ACHN (cell line): ENCODE measurements at regions not wholly inside any gene's neighbourhood (a gene's known extent, or its start where the extent isn't known, plus 50 kb on each side); places are given as distances from the start of the nearest gene placed in this dataset.

ENCODE experiments used
- DNase-seq: peaks from one replicate; pipeline ENCODE4 v3.0.0-alpha.2; 2015
- in situ Hi-C: cut with HindIII; loops from 2 replicates; pipeline ENCODE4 v1.10.0; 2017; ENCODE audit warnings: low sequenced_read_pairs, low pct_ligation_motif_present, low pct_unique_long_range_greater_than_20kb

DNA sequence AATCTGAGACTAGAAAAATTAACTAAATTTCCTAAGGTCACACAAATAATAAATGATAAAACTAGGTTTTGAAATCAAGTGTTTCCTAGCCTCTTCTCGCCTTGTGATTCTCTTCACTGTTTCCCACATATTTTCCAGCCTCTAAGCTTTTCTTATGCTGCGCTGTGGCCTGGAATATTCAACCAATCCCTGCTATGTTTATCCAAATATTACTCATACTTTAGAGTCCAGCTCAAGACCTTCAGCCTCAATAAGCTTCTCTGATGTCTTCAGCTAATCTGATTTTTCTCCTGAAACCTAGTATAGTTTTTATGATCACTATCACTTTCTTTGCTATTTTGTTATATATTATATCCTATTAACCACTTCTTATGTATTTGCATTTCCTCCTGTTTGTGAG is 303.1 kb upstream of the CDH6 start:
- in situ Hi-C loops = no loop called here
- no peak for DNase-seq

DNA sequence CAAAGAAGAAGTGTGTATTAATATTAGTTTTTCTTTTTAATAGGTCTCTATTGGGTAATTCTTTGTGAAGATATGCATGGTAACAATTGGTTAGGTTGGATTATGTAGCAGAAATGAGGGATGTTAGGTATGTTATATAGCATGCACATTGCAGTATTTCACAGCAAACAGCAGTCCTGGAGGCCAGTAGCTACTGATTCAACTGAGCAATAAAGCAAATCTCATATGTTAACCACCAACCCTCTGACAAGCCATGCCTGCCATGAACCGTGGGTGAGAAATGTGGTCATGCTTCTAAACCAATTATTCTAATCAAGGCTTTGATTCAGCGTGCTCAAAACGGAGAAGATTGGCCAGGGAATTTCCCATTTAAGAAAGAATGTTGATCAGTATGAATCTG is 313.0 kb upstream of the CDH6 start:
- DNase-seq = no peak
- in situ Hi-C loops = no loop called here

DNA sequence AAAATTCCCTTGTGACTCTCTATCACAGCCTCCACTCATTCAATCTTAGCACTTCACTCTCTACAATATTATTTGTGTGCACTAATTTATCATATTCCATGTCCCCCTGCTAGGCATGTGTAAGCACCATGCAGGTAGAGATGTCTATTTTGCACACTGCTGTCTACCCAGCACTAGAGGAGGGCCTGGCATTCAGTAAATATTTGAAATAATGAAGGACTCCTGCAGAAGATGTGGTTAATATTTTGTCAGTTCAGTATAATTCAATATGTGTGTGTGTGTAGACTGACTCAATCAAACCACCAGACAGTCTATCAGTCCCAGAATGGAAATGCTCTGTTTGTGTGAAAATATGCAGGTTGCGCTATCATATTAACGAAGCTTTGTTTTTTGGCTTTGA is 313.6 kb upstream of the CDH6 start:
- no peak for DNase-seq
- in situ Hi-C loops = no loop called here

DNA sequence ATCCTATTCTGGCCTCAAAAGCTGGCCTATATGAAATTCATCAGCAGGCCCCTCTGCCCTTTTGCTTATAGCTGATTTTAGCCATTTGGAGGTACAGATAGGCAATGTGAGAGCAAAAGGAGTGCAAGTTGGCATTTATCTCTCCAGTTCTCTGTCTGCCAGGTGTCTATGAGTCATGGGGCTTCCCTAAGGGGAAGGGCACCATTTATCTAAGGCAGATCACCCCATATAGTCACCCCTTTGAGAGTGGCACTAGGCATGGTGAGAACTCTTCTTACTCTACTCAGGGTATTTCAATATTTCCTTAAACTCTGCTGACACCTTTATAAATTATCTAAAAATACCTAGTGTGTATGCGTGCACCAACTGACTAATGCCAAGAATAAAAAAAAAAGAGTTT is 314.7 kb upstream of the CDH6 start:
- DNase-seq = no peak
- in situ Hi-C loops = no loop called here

DNA sequence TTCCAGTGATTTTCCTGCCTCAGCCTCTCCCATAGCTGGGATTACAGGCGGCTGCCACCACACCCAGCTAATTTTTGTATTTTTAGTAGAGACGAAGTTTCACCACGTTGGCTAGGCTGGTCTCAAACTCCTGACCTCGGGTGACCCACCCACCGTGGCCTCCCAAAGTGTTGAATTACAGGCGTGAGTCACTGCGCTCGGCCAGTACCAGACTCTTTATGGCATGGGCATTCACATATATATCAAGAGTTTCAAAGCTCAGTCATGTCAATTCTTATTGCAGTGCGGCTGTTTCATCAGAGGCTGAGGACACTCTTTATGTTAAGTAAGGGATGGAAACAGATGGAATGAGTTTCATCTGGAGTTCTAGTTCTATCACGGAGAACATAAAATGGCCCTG is 315.2 kb upstream of the CDH6 start:
- in situ Hi-C loops = no loop called here
- DNase-seq = no peak

DNA sequence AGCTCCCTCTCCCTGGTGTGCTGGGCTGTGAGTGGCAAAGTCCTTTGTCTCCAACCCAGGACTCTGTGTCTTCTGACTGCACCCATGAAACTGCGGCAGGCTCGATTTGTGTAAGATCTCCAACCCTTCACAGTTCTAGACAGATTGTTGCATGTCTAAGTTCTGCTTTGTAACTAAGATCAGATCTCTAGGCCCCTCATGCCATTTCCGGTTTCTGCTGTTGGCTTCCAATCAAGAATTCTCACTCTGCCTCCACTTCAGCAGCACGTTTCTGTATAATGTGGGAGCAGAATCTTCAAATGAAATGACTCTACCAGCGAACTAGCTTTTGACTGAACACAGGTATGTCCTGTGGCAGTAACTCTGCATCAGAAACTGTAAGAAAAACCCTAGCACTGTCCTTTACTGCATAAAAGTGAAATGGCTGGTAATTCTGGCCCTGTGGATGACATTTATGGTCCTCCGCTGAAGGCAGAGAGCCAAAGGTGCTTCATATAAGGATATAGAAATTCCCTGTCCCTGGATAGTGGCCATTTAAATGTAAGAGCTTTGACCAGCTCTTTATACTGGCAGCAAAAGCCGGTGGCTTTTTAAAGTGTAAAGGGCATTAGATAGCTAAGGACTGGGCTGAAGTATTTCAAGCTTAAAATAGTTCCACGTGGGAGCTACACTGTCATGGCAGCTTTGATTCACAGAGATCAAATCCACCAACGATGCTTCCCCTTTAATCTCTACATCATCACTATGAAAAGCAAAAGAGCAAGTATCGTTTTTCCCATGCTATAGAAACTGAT is 319.0 kb upstream of the CDH6 start:
- in situ Hi-C loops = no loop called here
- DNase-seq = no peak

DNA sequence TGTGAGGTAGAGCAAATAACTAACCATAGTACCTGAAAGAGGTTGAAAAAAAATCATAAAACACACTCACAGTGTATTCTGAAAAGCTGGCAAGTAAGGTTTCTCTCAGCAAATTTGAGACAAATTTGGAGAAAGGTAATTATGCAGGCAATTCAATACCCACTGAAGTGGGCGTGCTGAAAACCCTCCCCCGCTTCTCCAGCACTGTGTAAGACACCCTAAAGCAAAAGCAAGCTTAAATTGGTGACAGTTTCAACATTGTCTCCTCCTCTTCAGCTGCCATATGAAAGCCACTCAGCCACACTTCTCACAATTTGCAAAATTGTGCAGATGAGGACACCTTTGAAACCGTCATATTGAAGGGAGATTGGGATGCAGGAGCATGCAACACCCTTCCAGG is 322.3 kb upstream of the CDH6 start:
- in situ Hi-C loops = no loop called here
- DNase-seq = no peak

DNA sequence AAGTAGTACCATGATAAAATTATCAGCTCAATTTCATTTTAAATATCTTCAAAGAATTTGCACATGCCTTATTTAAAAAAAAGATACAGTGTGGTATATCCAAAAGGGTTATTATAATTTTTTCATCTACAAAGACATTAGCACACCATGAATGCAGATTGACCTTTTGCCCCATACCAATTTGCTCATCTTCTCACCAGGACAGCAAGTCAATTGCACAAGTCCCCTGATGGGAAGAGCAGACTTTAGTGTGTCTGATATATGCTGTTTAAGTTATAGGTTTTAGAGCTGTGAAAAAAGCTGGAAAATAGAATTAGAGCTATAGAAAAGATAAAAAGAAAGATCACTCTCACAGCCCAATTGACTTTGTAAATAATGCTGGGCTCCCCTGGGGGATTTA is 325.8 kb upstream of the CDH6 start:
- in situ Hi-C loops = no loop called here
- no peak for DNase-seq

DNA sequence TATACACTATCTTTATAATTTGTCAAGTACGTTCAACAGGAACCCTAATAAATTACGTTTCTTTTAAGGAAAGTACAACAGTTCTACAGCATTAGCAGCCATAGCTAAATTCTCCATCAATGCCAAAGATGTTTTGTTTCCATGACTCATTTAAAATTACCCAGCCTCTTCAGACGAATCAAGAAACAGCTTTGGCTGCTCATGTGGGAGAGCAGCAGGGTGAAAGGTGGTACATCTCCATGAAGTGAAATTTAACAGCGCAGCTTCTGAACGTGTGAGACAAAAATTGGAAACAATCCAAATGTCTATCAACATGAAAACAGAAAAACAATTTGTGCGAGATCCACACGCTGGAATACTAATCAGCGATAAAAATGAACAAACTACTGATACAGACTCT is 327.3 kb upstream of the CDH6 start:
- in situ Hi-C loops = no loop called here

DNA sequence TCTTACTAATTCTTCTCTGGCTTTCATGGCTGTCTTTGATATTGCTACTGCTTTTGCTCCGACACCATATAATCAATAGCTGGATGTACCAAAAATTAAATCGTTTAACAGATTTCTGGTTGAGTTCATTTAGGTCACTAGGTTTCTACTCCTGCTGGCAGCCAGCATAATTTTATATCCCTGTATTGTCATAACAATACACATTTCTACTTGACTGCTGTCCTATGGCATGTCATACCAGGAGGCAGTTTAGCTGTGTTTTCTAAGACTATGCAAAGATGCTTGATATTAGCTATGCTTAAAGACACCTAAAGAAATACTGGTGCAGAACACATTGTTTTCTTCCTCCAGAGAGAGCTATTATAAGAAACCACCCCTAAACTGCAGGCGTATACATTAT is 337.2 kb upstream of the CDH6 start:
- in situ Hi-C loops = no loop called here
- no peak for DNase-seq

More for the DNA sequence above, 327.3 kb upstream of the CDH6 start:
- DNase-seq = no peak

DNA sequence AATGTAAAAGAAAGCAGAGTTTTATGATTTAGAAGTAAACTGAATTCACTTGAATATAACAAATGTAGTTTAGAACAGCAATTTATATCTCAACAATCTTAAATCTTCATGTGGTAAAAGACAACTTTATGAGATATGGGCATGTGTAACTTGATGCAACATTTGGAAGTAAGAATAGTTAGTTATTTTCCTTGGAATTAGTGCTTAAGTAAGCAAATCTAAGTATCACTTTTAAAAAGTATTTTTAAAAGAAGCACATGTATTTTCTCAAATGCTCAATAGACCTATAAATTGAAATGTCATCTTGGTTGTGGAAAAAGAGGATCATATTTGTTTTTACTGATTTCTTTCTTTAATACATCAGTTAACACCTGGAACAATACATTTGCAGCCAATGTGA is 340.3 kb upstream of the CDH6 start:
- no peak for DNase-seq
- in situ Hi-C loops = no loop called here

DNA sequence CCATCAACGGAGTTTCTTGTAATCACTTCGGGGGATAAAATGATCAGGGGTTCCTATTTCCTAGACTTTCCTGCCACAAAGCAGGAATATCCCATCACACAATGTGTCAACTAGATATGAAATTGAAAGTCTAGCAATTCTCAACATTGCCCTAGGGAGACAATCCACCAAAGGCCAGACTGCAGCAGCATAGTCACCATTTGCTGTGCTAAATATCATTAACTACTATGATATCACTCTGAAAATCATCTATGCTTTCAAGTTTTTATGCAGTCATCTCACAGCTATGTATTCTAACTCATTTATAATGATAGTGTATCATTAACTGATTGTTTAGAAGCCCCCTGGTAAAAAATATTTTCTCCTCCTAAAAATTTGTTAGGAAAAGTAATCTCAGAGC is 342.6 kb upstream of the CDH6 start:
- DNase-seq = no peak
- in situ Hi-C loops = no loop called here

DNA sequence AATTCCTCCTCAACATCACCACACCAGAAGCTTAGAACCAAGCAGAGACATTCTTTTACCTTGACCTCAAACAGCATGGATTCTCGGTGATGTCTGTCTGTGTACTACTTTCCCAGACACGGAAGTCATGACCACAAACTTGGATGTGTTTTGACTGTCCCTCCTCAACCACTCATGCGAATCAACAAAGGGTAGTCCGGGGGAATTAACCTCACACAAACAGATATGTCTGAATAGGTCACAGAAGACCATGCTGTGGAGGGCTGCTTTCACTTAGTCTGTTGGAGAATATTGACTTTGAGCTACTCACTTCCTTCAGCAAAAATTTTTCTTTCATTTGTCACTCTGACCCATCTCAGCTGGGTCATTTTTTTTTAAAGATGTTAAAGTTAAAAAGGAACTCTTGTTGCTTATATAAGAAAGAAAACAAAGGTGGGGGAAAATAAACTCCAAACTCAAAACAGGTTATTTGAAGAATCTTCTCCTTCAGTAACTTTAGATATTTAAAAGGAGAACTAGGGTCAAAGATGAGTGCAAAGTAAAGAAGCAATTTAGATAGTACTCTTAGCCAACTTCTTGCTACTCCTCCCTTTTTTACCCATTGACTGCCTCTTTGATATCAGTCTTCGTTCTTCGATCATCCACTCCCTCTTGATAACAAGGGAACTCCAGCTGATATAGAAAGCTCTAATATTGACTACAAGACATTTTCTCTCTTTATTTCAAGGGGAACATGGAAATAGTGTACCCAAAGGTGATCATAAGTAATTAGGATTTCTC is 343.4 kb upstream of the CDH6 start:
- in situ Hi-C loops = no loop called here
- peak; percentile 35 for DNase-seq

DNA sequence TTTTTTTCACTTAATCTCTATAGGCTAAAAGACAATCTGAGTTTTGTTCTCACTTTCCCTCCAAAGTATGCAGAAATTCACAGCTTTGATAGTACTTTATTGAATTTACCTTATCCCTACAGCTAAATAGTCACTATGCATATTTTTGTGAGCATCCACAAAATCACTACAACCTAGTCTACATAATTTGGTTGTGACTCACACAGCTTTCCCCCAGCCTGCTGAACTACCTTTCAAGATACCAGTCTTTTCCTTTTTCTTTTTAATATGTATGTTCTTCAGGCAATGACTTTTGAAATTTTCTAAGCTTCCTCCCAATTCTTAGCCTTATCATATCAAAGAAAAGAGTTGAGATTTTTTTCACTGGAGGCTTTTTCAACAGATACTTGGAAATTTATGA is 347.3 kb upstream of the CDH6 start:
- in situ Hi-C loops = no loop called here
- no peak for DNase-seq

DNA sequence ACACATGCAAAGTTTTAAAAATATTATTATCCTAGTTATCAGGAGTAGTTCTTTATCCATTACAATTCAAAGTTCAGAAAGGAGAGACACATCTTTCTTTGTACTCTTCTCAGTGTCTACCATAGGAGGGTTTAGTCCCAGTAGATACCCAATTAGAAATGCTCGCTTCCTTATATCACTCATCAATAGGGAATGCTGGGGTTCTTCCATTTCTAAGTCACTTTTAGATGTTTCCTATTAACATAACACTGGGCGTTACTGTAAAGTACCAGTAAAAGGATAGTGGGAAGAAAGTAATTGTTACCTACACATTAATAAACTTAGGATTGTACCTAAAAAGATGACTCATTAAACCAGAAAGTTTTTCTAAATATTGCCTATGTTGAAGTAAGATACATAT is 348.3 kb upstream of the CDH6 start:
- in situ Hi-C loops = no loop called here
- DNase-seq = no peak

DNA sequence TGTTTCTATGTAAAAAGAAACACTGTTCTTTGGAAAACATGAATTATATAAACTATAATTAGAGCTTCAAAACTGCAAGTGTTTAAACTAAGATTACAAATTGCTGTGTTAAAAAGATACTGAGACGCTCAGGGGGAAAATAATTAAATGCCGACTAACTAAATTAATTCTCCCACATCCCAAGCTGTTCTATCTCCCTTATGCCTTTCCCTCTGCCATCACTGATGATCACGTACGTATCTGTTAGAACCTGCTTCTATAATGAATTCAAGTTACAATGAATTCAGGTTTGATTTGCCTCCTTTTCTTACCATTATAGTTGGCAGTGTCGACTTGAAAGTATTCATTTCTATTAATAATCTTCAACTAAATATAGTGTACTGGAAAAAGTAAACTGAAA is 349.9 kb upstream of the CDH6 start:
- in situ Hi-C loops = no loop called here
- DNase-seq = no peak

DNA sequence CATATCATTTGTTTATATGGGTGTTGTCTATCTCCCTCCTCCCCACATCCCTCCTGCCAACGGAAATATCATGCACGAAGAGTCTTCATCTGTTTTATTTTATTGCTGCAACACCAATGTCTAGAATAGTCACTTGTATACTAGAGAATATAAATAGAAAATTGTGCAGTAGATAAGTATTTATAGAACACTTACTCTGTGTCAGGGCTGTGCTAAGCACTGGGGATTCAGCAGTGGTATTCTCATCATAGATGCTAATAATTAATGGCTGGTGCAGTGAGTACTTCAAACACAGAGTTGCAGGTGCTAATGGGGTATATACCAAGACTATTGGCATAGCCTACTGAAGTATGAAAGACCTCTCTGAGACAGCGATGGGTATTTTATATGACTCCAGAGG is 353.5 kb upstream of the CDH6 start:
- in situ Hi-C loops = no loop called here
- no peak for DNase-seq

DNA sequence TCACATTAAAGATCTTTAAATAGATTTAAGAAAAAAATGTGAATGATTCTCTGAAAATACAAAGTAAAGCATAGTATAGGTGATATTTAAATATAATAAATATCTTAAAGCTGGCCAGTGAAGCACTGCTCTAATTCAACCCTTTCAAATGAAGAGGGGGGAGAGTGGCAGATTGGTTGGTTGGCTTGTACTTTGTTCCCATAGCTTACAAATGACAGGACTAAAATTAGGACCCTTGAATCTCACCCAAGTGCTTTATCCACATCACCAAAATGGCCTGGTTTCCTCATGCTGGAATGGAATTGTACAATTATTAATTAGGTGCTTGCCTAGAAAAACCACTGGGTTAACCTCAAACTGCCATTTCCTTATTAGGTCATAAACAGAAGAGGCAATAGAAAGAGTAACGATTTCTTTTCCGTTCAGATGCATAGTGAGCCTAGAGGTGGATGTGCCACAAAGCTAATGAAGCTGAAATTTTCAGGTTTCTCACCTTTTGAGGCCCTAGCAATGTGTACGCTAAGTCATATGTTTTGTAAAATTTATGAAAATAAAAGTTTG is 354.5 kb upstream of the CDH6 start:
- no peak for DNase-seq
- in situ Hi-C loops = no loop called here

DNA sequence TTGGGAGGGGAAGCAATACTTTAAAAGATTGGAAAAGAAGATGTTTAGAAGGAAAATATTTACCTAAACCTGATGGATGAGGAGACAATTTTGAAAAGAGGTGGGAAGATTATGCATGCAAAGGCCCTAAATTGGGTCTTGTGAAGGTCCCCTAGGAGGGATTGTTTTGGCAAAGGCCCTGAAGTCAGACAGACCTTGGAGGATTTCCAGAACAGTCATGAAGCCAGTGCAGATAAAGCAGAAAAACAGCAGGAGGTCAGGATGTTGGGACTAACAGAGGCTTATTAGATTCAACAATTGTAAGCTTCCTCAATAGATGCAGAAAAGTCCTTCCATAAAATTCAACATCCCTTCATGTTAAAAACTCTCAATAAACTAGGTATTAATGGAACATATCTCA is 361.0 kb upstream of the CDH6 start:
- DNase-seq = no peak
- in situ Hi-C loops = no loop called here

DNA sequence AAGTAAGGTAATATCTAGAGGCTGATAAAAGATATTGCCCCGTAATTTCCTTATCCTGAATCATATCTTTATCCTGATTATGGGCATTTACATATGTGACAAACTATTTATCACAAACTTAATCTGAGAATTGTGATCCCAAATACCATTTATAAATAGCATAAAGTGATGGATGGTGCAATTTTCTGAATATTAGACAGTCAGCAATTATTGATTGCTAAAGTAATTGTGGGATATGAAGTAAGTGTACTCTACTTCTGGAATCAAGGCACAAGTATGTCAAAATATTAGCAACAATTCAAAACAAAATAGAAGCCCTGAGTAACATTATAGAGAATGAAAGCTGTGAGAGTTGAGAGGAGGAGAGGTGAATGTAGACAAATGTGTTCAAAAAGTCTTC is 361.9 kb upstream of the CDH6 start:
- in situ Hi-C loops = no loop called here

More for the DNA sequence above, 361.9 kb upstream of the CDH6 start:
- DNase-seq = no peak
